ENCODE measurements at regions not wholly inside any gene's neighbourhood (a gene's known extent, or its start where the extent isn't known, plus 50 kb on each side); places are given as distances from the start of the nearest gene placed in this dataset.

DNA sequence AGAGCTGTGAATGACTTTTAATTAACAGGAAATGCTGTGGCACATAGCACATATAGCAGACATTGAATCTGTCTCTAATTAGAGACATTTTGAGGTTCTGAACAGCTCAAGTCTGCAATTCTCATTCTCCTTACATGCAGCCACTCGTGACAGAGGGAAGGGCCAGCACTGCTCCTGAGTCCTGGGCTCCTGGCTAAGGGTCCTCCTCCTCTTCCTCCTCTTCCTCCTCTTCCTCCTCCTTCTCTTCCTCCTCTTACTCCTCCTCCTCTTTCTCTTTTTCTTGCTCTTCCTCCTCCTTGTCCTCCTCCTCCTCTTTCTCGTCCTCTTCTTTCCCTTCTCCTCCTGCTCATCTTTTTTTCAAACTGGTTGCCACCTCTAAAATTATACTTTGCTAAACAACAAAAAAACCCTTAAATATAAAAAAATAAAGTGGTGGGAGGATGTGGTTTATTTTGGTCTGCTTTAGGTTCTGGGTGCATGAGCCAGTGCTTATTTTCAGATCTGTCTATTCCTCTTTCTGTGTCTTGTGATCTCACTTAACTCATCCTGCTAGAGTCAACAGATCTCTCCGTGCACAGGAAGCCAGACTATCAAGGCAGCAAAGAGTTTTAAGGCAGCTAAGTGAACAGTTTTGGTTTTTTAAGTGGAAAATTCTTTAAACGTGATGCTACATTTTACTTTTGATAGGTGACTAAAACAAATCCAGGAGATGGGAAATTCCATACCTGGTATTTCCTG is 159.3 kb downstream of the CD83 start:
- ATAC-seq: no peak
- H3F3A ChIP-seq (replicated peaks; ENCODE audit: low read depth): no peaks in the 10 kb centered on the region
- peaks cover 24% of the 10 kb centered on the region for H3K4me1 Mint-ChIP-seq
- H3K9me3 Mint-ChIP-seq: peaks cover 15% of the 10 kb centered on the region
- no peak for TF ChIP-seq JUNB (IDR thresholded peaks at IDR 0.05; ENCODE audit: unreplicated experiment)
- no peak for TF ChIP-seq NANOG (IDR thresholded peaks at IDR 0.05; ENCODE audit: borderline replicate concordance)
- TF ChIP-seq, protein P1, sequence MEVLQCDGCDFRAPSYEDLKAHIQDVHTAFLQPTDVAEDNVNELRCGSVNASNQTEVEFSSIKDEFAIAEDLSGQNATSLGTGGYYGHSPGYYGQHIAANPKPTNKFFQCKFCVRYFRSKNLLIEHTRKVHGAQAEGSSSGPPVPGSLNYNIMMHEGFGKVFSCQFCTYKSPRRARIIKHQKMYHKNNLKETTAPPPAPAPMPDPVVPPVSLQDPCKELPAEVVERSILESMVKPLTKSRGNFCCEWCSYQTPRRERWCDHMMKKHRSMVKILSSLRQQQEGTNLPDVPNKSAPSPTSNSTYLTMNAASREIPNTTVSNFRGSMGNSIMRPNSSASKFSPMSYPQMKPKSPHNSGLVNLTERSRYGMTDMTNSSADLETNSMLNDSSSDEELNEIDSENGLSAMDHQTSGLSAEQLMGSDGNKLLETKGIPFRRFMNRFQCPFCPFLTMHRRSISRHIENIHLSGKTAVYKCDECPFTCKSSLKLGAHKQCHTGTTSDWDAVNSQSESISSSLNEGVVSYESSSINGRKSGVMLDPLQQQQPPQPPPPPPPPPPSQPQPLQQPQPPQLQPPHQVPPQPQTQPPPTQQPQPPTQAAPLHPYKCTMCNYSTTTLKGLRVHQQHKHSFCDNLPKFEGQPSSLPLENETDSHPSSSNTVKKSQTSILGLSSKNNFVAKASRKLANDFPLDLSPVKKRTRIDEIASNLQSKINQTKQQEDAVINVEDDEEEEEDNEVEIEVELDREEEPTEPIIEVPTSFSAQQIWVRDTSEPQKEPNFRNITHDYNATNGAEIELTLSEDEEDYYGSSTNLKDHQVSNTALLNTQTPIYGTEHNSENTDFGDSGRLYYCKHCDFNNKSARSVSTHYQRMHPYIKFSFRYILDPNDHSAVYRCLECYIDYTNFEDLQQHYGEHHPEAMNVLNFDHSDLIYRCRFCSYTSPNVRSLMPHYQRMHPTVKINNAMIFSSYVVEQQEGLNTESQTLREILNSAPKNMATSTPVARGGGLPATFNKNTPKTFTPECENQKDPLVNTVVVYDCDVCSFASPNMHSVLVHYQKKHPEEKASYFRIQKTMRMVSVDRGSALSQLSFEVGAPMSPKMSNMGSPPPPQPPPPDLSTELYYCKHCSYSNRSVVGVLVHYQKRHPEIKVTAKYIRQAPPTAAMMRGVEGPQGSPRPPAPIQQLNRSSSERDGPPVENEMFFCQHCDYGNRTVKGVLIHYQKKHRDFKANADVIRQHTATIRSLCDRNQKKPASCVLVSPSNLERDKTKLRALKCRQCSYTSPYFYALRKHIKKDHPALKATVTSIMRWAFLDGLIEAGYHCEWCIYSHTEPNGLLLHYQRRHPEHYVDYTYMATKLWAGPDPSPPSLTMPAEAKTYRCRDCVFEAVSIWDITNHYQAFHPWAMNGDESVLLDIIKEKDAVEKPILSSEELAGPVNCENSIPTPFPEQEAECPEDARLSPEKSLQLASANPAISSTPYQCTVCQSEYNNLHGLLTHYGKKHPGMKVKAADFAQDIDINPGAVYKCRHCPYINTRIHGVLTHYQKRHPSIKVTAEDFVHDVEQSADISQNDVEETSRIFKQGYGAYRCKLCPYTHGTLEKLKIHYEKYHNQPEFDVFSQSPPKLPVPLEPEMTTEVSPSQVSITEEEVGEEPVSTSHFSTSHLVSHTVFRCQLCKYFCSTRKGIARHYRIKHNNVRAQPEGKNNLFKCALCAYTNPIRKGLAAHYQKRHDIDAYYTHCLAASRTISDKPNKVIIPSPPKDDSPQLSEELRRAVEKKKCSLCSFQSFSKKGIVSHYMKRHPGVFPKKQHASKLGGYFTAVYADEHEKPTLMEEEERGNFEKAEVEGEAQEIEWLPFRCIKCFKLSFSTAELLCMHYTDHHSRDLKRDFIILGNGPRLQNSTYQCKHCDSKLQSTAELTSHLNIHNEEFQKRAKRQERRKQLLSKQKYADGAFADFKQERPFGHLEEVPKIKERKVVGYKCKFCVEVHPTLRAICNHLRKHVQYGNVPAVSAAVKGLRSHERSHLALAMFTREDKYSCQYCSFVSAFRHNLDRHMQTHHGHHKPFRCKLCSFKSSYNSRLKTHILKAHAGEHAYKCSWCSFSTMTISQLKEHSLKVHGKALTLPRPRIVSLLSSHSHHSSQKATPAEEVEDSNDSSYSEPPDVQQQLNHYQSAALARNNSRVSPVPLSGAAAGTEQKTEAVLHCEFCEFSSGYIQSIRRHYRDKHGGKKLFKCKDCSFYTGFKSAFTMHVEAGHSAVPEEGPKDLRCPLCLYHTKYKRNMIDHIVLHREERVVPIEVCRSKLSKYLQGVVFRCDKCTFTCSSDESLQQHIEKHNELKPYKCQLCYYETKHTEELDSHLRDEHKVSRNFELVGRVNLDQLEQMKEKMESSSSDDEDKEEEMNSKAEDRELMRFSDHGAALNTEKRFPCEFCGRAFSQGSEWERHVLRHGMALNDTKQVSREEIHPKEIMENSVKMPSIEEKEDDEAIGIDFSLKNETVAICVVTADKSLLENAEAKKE (CRISPR knock-in tag; IDR thresholded peaks at IDR 0.05): no peak
- TF ChIP-seq, protein P2, sequence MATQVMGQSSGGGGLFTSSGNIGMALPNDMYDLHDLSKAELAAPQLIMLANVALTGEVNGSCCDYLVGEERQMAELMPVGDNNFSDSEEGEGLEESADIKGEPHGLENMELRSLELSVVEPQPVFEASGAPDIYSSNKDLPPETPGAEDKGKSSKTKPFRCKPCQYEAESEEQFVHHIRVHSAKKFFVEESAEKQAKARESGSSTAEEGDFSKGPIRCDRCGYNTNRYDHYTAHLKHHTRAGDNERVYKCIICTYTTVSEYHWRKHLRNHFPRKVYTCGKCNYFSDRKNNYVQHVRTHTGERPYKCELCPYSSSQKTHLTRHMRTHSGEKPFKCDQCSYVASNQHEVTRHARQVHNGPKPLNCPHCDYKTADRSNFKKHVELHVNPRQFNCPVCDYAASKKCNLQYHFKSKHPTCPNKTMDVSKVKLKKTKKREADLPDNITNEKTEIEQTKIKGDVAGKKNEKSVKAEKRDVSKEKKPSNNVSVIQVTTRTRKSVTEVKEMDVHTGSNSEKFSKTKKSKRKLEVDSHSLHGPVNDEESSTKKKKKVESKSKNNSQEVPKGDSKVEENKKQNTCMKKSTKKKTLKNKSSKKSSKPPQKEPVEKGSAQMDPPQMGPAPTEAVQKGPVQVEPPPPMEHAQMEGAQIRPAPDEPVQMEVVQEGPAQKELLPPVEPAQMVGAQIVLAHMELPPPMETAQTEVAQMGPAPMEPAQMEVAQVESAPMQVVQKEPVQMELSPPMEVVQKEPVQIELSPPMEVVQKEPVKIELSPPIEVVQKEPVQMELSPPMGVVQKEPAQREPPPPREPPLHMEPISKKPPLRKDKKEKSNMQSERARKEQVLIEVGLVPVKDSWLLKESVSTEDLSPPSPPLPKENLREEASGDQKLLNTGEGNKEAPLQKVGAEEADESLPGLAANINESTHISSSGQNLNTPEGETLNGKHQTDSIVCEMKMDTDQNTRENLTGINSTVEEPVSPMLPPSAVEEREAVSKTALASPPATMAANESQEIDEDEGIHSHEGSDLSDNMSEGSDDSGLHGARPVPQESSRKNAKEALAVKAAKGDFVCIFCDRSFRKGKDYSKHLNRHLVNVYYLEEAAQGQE (IDR thresholded peaks at IDR 0.05; ENCODE audit: unreplicated experiment): no peak
- no peak for TF ChIP-seq ZNF114 (CRISPR knock-in tag; IDR thresholded peaks at IDR 0.05)
- TF ChIP-seq POLR2AphosphoS5 (IDR thresholded peaks at IDR 0.05; ENCODE audit: low read depth): no peak
- no peak for TF ChIP-seq STAT1 (IDR thresholded peaks at IDR 0.05; ENCODE audit: unreplicated experiment)
- TF ChIP-seq ZNF331 (CRISPR knock-in tag; IDR thresholded peaks at IDR 0.05; ENCODE audit: low read depth): no peak
- H3K4me3 ChIP-seq: no peak overlapping the region
- no peaks in the 10 kb centered on the region for H3K79me2 ChIP-seq (replicated peaks; ENCODE audit: insufficient read depth)
- no peak for DNase-seq (ENCODE audit: low spot score)
- no peak overlapping the region for H3K4me2 ChIP-seq
- no peak overlapping the region for H3K27ac Mint-ChIP-seq
- no peaks in the 10 kb centered on the region; the same call in 1 of the 2 replicates for H3K36me3 ChIP-seq (ENCODE audit: insufficient read depth)
- peaks cover 10% of the 10 kb centered on the region; the same call in 1 of the 2 replicates for H3K27me3 ChIP-seq (ENCODE audit: insufficient read depth)
- no peak overlapping the region for H3K27ac ChIP-seq (ENCODE audit: low read depth)
- H2AFZ ChIP-seq: no peak overlapping the region
- H3K36me3 Mint-ChIP-seq (ENCODE audit: low read depth): peaks cover 20% of the 10 kb centered on the region
- peaks cover 16% of the 10 kb centered on the region for H3K4me1 ChIP-seq (ENCODE audit: insufficient read depth)
- no peak overlapping the region; the same call in 2 of the 3 replicates for H3K4me3 Mint-ChIP-seq
- H3K9me2 ChIP-seq (ENCODE audit: insufficient read depth): peaks cover 11% of the 10 kb centered on the region; the same call in 1 of the 2 replicates
- peaks cover 24% of the 10 kb centered on the region for H3K27me3 Mint-ChIP-seq (ENCODE audit: insufficient read depth, low read depth, poor library complexity)
- H4K20me1 ChIP-seq (replicated peaks; ENCODE audit: insufficient read depth): no peaks in the 10 kb centered on the region
